Adipocyte (in vitro differentiated cells): ENCODE measurements at regions not wholly inside any gene's neighbourhood (a gene's known extent, or its start where the extent isn't known, plus 50 kb on each side); places are given as distances from the start of the nearest gene placed in this dataset.

Experiments
- DNase-seq: peaks from one replicate; pipeline ENCODE4 v3.0.0-alpha.2; 2015; ENCODE audit warnings: low read depth
- H3K27me3 ChIP-seq: replicated peaks from 2 replicates; pipeline ENCODE4 v1.7.0; 2013; ENCODE audit warnings: mild to moderate bottlenecking, low read length, moderate library complexity; ENCODE audit not compliant: control insufficient read depth, insufficient read depth
- H3K36me3 ChIP-seq: 2 replicates; pipeline ENCODE4 v1.7.0; 2013; ENCODE audit warnings: low read length, mild to moderate bottlenecking, moderate library complexity; ENCODE audit not compliant: control insufficient read depth, insufficient read depth, severe bottlenecking
- H3K4me1 ChIP-seq: 2 replicates; pipeline ENCODE4 v1.7.0; 2013; ENCODE audit warnings: mild to moderate bottlenecking, low read length, moderate library complexity; ENCODE audit not compliant: control insufficient read depth, insufficient read depth
- H3K4me3 ChIP-seq: 2 replicates; pipeline ENCODE4 v1.7.0; 2013; ENCODE audit warnings: mild to moderate bottlenecking, low read length, moderate library complexity
- H3K9ac ChIP-seq: 2 replicates; pipeline ENCODE4 v1.7.0; 2013; ENCODE audit warnings: mild to moderate bottlenecking, low read length, moderate library complexity
- H3K9me3 ChIP-seq: 2 replicates; pipeline ENCODE4 v1.7.0; 2013; ENCODE audit warnings: mild to moderate bottlenecking, low read length, moderate library complexity; ENCODE audit not compliant: control insufficient read depth

GRCh38 chr14:25246751-25247150 lies 196.8 kb upstream of the STXBP6 start:
- H3K36me3 ChIP-seq, result no peaks in the 10 kb centered on the region
- no peaks in the 10 kb centered on the region for H3K9me3 ChIP-seq
- H3K9ac ChIP-seq, result no peak overlapping the region
- H3K27me3 ChIP-seq, result no peaks in the 10 kb centered on the region
- H3K4me3 ChIP-seq, result no peak overlapping the region
- H3K4me1 ChIP-seq, result no peaks in the 10 kb centered on the region
- no peak for DNase-seq

- no peak overlapping the region for H3K9ac ChIP-seq
- no peaks in the 10 kb centered on the region for H3K9me3 ChIP-seq
- no peaks in the 10 kb centered on the region for H3K27me3 ChIP-seq
- H3K4me1 ChIP-seq, result peaks cover 9% of the 10 kb centered on the region
- no peak for DNase-seq
- no peak overlapping the region for H3K4me3 ChIP-seq
- no peaks in the 10 kb centered on the region for H3K36me3 ChIP-seq
Measured at GRCh38 chr14:25239170-25239569, 189.2 kb upstream of the STXBP6 start.

- no peaks in the 10 kb centered on the region for H3K27me3 ChIP-seq
- no peaks in the 10 kb centered on the region for H3K9me3 ChIP-seq
- H3K4me3 ChIP-seq, result no peak overlapping the region
- no peaks in the 10 kb centered on the region for H3K36me3 ChIP-seq
- DNase-seq, result peak; percentile 67
- H3K4me1 ChIP-seq, result peaks cover 9% of the 10 kb centered on the region
- no peak overlapping the region for H3K9ac ChIP-seq
Measured at GRCh38 chr14:25237845-25238244, 187.9 kb upstream of the STXBP6 start.

- Histone ChIP-seq H3K4me3 (peak overlapping the region; percentile 27), H3K9me3 (no peaks in the 10 kb centered on the region), H3K4me1 (peaks cover 9% of the 10 kb centered on the region), H3K9ac (no peak overlapping the region), H3K27me3 (no peaks in the 10 kb centered on the region), H3K36me3 (no peaks in the 10 kb centered on the region)
- no peak for DNase-seq
Measured at GRCh38 chr14:25233613-25234012, 183.7 kb upstream of the STXBP6 start.

GRCh38 chr14:25231004-25231403 lies 181.1 kb upstream of the STXBP6 start:
- no peak overlapping the region for H3K9ac ChIP-seq
- H3K9me3 ChIP-seq, result no peaks in the 10 kb centered on the region
- DNase-seq, result no peak
- H3K36me3 ChIP-seq, result no peaks in the 10 kb centered on the region
- no peaks in the 10 kb centered on the region for H3K4me1 ChIP-seq
- H3K27me3 ChIP-seq, result peaks cover 6% of the 10 kb centered on the region
- H3K4me3 ChIP-seq, result no peak overlapping the region

- peaks cover 6% of the 10 kb centered on the region for H3K27me3 ChIP-seq
- no peaks in the 10 kb centered on the region for H3K36me3 ChIP-seq
- H3K4me3 ChIP-seq, result no peak overlapping the region
- DNase-seq, result no peak
- H3K4me1 ChIP-seq, result peaks cover 10% of the 10 kb centered on the region
- H3K9me3 ChIP-seq, result no peaks in the 10 kb centered on the region
- no peak overlapping the region for H3K9ac ChIP-seq
Measured at GRCh38 chr14:25226214-25226613, 176.3 kb upstream of the STXBP6 start.

- Histone ChIP-seq H3K9ac (no peak overlapping the region), H3K4me3 (no peak overlapping the region), H3K4me1 (peaks cover 10% of the 10 kb centered on the region), H3K9me3 (no peaks in the 10 kb centered on the region), H3K36me3 (no peaks in the 10 kb centered on the region), H3K27me3 (peaks cover 6% of the 10 kb centered on the region)
- DNase-seq, result no peak
Measured at GRCh38 chr14:25222256-25222655, 172.3 kb upstream of the STXBP6 start.

GRCh38 chr14:25220514-25220913 lies 170.6 kb upstream of the STXBP6 start:
- Histone ChIP-seq H3K27me3 (no peaks in the 10 kb centered on the region), H3K4me1 (peaks cover 10% of the 10 kb centered on the region), H3K36me3 (no peaks in the 10 kb centered on the region), H3K9ac (no peak overlapping the region), H3K4me3 (no peak overlapping the region), H3K9me3 (no peaks in the 10 kb centered on the region)
- no peak for DNase-seq

GRCh38 chr14:25215607-25216006 lies 165.7 kb upstream of the STXBP6 start:
- no peak overlapping the region for H3K9ac ChIP-seq
- no peak for DNase-seq
- no peaks in the 10 kb centered on the region for H3K4me1 ChIP-seq
- H3K36me3 ChIP-seq, result no peaks in the 10 kb centered on the region
- H3K9me3 ChIP-seq, result peaks cover 2% of the 10 kb centered on the region
- no peaks in the 10 kb centered on the region for H3K27me3 ChIP-seq
- no peak overlapping the region for H3K4me3 ChIP-seq

- no peak for DNase-seq
- peaks cover 9% of the 10 kb centered on the region for H3K27me3 ChIP-seq
- peaks cover 8% of the 10 kb centered on the region for H3K9me3 ChIP-seq
- peak overlapping the region; percentile 65 for H3K4me3 ChIP-seq
- H3K4me1 ChIP-seq, result peaks cover 16% of the 10 kb centered on the region
- H3K36me3 ChIP-seq, result no peaks in the 10 kb centered on the region
- H3K9ac ChIP-seq, result no peak overlapping the region
Measured at GRCh38 chr14:25197885-25198284, 147.9 kb upstream of the STXBP6 start.

GRCh38 chr14:25180221-25180620 lies 130.3 kb upstream of the STXBP6 start:
- DNase-seq, result no peak
- Histone ChIP-seq H3K27me3 (no peaks in the 10 kb centered on the region), H3K9ac (no peak overlapping the region), H3K4me1 (peaks cover 7% of the 10 kb centered on the region), H3K9me3 (peaks cover 6% of the 10 kb centered on the region), H3K36me3 (no peaks in the 10 kb centered on the region), H3K4me3 (no peak overlapping the region)

GRCh38 chr14:25178255-25178654 lies 128.3 kb upstream of the STXBP6 start:
- H3K4me1 ChIP-seq, result peaks cover 7% of the 10 kb centered on the region
- H3K4me3 ChIP-seq, result no peak overlapping the region
- H3K27me3 ChIP-seq, result no peaks in the 10 kb centered on the region
- H3K36me3 ChIP-seq, result no peaks in the 10 kb centered on the region
- no peak overlapping the region for H3K9ac ChIP-seq
- no peak for DNase-seq
- peaks cover 6% of the 10 kb centered on the region for H3K9me3 ChIP-seq
